HCT116 (cell line): ENCODE measurements at regions not wholly inside any gene's neighbourhood (a gene's known extent, or its start where the extent isn't known, plus 50 kb on each side); places are given as distances from the start of the nearest gene placed in this dataset.

Source experiments
- EZH2 ChIP-seq: fragments of 200-600 bp; sonication (generic); IDR thresholded peaks from 2 replicates; pipeline ENCODE4 v1.6.1; 2017; ENCODE audit warnings: antibody characterized with exemption, mixed run types
- JUND ChIP-seq: IDR thresholded peaks from 2 replicates; pipeline ENCODE4 v1.6.1; 2012
- POLR2A ChIP-seq: IDR thresholded peaks from 2 replicates; pipeline ENCODE4 v1.7.0; 2011; ENCODE audit warnings: borderline replicate concordance; ENCODE audit not compliant: insufficient read depth, insufficient read length; ENCODE audit errors: extremely low read depth
- POLR2AphosphoS5 ChIP-seq: IDR thresholded peaks from 2 replicates; pipeline ENCODE4 v1.6.1; 2011; ENCODE audit warnings: mild to moderate bottlenecking, low read depth, low read length, moderate library complexity
- RAD21 ChIP-seq: IDR thresholded peaks from 2 replicates; pipeline ENCODE4 v1.6.1; 2012; ENCODE audit warnings: low read depth, mild to moderate bottlenecking
- SIN3A ChIP-seq: IDR thresholded peaks from 2 replicates; pipeline ENCODE4 v1.6.1; 2012; ENCODE audit warnings: low read depth
- SP1 ChIP-seq: IDR thresholded peaks from 2 replicates; pipeline ENCODE4 v1.6.1; 2012; ENCODE audit warnings: low read depth
- ZBTB33 ChIP-seq: IDR thresholded peaks from 2 replicates; pipeline ENCODE4 v1.6.1; 2011; ENCODE audit warnings: mild to moderate bottlenecking, low read length, moderate library complexity; ENCODE audit not compliant: insufficient replicate concordance; ENCODE audit errors: extremely low read depth
- ZNF274 ChIP-seq: fragments of 200-500 bp; sonication (Bioruptor generic); IDR thresholded peaks from 2 replicates; pipeline ENCODE4 v1.6.1; 2014; ENCODE audit warnings: mild to moderate bottlenecking, low read depth, low read length, inconsistent platforms
- TF ChIP-seq, protein P1 (sequence below), 3 experiments: fragments of 200-600 bp in 1 of 3; sonication (generic) in 1 of 3; IDR thresholded peaks in 2 of 3; conservative IDR thresholded peaks in 1 of 3; 2 replicates each; pipeline ENCODE4 v1.5.1; 2012 to 2017; ENCODE audit warnings: low read depth in 2 of 3, low read length in 2 of 3, antibody characterized with exemption in 1 of 3, borderline replicate concordance in 1 of 3, control low read depth in 1 of 3, mild to moderate bottlenecking in 1 of 3, mixed read lengths in 1 of 3, mixed run types in 1 of 3, moderate library complexity in 1 of 3; ENCODE audit not compliant: insufficient read depth in 1 of 3

DNA sequence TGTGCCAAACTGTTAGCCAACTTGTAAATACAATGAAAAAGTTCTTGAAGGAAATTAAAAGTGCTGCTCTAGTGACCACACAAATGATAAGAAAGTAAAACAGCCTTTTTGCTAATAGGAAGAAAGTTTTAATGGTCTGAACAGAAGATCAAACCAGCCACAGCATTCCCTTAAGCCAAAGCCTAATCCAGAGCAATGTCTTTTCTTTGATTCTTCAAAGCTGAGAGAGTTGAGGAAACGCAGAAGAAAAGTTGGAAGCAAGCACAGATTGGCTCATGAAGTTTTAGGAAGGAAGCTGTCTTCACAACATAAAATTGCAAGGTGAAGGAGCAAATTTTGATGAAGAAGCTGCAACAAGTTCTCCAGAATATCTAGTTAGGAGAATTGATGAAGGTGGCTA, 213.8 kb downstream of the ATXN7L3B start:
- TF ChIP-seq JUND (no peak), ZNF274 (no peak), POLR2AphosphoS5 (no peak), EZH2 (no peak), POLR2A (no peak), SP1 (no peak), RAD21 (no peak), ZBTB33 (no peak), SIN3A (no peak)
- TF ChIP-seq, protein P1, sequence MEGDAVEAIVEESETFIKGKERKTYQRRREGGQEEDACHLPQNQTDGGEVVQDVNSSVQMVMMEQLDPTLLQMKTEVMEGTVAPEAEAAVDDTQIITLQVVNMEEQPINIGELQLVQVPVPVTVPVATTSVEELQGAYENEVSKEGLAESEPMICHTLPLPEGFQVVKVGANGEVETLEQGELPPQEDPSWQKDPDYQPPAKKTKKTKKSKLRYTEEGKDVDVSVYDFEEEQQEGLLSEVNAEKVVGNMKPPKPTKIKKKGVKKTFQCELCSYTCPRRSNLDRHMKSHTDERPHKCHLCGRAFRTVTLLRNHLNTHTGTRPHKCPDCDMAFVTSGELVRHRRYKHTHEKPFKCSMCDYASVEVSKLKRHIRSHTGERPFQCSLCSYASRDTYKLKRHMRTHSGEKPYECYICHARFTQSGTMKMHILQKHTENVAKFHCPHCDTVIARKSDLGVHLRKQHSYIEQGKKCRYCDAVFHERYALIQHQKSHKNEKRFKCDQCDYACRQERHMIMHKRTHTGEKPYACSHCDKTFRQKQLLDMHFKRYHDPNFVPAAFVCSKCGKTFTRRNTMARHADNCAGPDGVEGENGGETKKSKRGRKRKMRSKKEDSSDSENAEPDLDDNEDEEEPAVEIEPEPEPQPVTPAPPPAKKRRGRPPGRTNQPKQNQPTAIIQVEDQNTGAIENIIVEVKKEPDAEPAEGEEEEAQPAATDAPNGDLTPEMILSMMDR (IDR thresholded peaks at IDR 0.05 in 2 of 3, conservative IDR thresholded peaks at IDR 0.05 in 1 of 3; ENCODE audit: borderline replicate concordance in 1 of 3, insufficient read depth in 1 of 3, low read depth in 2 of 3, low read length in 2 of 3), result no peak
